Activated CD4-positive, alpha-beta T cell treated with anti-CD3 and anti-CD28 coated beads, Interleukin-2, amount 50 U/mL, for 4 hours (primary cell): ENCODE measurements at regions not wholly inside any gene's neighbourhood (a gene's known extent, or its start where the extent isn't known, plus 50 kb on each side); places are given as distances from the start of the nearest gene placed in this dataset.
"Not testable (repeated sequence)": the region's sequence is repeated elsewhere in the genome, so short reads cannot be mapped to it uniquely, and the experiment has no call there.

ENCODE experiments used
- DNase-seq, 2 experiments: peaks; one replicate each; pipeline ENCODE4 v3.0.0-alpha.2; 2020

DNA sequence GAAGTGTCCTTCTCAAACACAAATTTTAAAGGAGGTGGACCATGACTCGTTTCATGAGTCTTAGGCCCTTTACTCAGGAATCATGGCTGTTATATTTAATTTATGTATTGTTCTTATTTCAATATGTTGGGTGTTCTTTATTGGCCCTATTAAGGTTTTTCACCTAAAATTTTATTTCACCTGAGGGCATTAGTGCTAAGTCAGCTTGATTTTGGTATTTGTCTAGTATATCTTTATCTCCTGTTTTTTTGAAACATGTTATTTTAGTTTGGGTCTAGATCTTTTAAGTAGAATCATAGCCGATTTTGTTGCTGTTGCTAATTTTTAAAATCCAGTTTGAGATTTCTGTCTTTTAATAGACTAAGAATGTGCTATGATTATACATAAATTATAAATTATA lies 430.4 kb downstream of the RPS6KC1 start:
- DNase-seq: no peak

DNA sequence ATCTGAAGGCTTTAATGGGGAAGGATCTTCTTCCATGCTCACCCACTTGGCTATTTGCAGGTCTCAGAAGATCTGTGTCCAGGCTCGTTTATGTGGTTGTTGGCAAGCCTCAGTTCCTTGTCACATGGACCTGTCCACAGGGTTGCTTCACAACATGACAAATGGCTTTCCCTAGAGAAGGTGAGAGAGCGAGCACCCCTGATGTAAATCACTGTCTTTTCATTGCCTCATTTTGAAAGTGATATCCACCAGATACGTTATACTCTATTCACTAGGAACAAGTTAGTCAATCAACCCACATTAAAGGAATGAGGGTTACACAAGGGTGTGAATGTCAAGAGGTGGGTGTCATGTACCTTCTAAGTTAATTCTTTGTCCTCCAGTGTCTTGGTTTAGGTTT lies 433.3 kb downstream of the RPS6KC1 start:
- DNase-seq: no peak

DNA sequence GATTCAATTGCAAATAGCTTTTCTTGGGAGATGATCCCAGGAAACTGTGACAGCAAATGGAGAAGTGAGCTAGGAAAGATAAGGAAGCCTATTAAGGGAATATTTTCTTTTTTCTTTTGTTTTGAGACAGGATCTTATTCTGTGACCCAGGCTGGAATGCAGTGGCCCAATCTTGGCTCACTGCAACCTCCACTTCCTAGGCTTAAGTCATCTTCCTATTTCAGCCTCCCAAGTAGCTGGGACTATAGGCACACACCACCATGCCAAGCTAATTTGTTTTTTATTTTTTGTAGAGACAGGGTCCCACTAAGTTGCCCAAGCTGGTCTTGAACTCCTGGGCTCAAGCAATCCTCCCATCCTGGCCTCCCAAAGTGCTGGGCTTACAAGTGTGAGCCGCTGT lies 433.7 kb downstream of the RPS6KC1 start:
- DNase-seq: no peak

DNA sequence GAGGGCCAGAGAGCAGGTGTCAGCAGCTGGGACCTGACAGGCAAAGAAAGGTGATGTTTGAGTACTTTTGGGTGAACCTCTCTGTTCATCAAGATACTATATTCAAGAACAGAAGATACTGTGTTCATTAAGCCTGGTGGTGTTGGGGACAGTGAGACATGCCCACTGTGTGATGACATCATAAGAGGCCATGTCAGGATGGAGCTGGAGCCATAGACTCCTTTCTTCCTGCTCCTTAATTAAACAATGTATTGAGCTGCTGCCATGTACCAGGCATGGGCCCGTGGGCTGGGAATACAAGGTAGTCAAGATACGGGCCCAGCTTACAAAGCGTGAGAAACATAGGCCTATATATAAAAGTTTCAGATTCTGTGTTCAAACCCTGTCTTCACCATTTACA lies 435.4 kb downstream of the RPS6KC1 start:
- DNase-seq: no peak

DNA sequence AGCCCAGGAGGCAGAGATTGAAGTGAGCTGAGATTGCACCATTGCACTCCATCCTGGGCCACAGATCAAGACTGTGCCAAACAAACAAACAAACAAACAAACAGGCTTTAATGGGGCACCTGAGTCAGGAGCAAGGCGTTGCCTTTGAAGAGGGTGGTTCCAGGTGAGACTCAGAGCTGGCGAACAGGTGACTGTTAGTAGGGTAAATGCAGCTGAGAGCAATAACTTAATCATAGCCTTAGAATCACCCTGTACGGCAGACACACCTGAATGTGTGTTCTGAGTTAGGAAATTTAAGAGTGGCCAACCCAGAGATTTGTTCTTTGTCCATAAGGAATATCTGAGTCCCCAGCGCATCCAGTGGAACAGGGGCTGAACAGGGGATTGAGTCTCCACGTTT lies 440.4 kb downstream of the RPS6KC1 start:
- DNase-seq: no peak

DNA sequence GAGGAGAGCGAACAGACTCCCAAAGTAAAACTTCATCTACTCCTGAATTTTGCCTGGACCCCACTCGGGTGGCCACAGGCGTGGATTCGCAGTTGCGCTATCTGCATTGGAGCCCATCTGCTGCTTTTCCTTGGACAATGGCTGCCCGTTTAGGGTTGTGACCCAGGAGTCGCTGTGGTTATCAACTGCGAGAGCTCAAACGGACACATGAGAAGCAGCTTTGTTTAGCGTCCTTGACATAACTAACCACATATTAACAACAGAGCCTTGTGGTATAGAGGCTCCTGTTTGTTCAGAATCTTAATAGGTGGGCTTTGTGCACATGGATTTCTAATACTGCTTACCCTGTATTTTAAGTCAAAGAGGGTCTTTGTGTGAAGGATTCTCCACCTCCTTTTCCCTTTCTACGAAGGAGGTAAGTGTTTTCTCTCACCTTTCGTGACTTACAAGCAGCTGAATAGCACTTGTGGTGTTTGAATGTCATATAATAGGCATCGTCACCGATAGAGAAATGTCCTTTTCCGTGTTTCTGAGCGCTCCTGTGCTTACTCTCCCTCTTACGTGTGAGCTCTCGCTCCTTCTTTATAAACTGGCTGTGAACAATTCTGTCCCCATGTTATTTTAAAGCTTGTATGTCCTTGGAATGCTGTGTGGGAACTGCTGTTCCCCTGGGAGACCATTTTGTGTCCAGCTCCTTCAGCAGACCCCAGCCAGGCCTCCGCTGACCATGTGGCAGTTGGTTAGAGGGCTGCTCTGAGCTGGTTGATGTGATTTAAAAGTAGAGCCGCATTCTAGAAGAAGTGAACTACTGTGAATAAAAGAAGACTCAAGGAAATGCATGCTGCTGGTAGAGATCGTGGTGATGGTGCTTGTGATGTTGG lies 441.4 kb downstream of the RPS6KC1 start:
- no peak for DNase-seq

DNA sequence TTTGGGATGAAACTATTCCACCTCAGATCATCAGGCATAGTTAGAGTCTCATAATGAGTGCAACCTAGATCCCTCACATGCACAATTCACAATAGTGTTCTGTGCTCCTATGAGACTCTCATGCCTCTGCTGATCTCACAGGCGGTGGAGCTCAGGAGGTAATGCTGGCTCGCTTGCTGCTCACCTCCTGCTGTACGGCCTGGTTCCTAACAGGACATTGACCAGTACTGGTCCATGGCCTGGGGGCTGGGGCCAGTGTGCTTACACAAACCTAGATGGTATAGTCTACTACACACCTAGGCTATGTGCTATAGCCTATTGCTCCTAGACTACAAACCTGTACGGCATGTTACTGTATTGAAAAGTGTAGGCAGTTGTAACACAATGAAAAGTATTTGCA lies 448.4 kb downstream of the RPS6KC1 start:
- no peak for DNase-seq

DNA sequence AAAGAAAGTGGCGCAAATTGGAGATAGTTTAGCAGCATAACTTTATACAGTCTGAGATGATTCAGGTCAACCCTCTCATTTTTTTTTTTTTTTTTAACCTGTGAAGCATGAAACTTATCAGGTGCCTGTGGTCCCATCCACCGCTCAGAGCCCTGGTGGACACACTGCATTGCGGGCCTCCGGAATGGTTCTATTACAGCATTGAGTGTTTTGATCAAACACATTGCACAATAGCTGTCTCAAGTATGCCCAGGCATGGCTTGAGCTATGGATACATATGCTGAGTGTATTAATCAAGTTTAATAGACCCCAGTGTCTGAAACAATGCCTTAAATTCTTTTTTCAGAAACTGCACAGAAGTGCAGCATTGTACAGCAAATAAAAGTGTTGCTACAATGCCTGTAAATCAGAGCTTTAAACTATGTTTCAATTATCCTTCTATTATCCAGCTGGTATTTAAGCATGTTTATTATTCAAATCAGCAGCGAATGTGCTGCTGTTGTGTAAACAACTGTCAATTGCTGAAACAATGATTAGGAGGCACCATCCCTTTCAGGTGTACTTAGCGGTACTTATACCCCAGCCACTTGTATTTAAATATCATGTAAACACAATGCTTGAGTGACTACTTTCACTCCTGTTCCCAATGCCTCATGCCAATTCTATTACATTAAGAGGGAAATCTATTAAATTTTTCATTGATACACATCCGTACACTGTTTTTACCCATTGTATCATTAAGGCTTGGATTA lies 456.6 kb downstream of the RPS6KC1 start:
- DNase-seq: no peak

DNA sequence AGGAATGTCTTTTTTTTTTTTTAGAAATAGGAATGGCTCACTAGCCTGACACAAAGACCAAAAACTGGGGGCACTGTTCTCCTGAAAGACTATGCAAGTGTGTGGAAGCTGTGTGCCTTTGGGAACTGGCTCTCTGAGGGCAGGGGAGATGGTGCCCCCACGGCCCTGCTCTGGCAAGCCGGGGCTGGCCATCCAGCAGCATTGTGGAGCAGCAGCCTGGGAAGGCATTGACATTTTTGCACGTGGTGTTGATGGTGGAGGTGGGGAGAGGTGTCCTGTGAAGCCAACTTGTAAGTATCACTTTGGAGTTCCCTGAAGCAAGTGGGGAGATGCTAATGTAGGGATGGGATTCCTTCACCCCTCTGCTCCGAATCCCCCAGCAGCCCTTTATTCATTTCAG lies 460.1 kb downstream of the RPS6KC1 start:
- no peak for DNase-seq

DNA sequence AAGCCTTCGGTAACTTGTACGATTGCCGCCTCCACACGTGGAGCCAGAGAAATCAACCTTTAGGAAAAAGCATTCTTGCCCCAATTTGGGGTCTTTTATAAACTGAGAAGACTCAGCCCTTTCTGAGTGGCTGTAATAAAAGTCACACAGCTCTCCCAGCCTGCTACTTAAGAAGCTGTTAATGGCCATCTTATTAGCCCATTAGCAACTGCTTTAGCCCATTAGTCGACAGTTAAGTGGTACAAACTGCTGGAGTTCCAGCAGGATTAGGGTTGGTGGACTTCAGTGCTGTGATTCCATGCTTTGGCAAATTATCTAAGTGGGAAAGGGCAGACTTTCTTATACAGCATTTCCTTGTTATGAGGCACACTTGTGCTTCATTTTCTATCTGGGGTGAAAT lies 461.3 kb downstream of the RPS6KC1 start:
- no peak for DNase-seq

DNA sequence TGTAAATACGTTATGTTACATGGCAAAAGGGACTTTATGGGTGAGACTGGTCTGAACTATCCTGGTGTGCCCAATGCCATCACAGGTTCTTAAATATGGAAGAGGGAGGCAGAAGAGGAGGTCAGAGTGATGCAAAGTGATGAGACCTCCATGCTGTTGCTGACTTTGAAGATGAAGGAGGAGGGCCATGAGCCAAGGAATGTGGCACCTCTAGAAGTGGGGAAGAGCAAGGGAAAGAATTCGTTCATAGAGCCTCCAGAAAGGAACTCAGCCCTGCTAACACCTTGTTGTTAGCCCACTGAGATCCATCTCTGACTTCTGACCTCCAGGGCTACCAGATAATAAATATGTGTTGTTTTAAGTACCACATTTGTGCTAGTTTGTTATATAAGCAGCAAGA lies 462.0 kb downstream of the RPS6KC1 start:
- no peak for DNase-seq

DNA sequence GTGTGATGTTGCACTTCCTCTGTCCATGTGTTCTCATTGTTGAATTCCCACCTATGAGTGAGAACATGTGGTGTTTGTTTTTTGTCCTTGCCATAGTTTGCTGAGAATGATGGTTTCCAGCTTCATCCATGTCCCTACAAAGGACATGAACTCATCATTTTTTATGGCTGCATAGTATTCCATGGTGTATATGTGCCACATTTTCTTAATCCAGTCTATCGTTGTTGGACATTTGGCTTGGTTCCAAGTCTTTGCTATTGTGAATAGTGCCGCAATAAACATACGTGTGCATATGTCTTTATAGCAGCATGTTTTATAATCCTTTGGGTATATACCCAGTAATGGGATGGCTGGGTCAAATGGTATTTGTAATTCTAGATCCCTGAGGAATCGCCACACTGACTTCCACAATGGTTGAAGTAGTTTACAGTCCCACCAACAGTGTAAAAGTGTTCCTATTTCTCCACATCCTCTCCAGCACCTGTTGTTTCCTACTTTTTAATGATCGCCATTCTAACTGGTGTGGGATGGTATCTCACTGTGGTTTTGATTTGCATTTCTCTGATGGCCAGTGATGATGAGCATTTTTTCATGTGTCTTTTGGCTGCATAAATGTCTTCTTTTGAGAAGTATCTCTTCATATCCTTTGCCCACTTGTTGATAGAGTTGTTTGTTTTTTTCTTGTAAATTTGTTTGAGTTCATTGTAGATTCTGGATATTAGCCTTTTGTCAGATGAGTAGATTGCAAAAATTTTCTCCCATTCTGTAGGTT lies 463.6 kb downstream of the RPS6KC1 start:
- not testable (repeated sequence) for DNase-seq

DNA sequence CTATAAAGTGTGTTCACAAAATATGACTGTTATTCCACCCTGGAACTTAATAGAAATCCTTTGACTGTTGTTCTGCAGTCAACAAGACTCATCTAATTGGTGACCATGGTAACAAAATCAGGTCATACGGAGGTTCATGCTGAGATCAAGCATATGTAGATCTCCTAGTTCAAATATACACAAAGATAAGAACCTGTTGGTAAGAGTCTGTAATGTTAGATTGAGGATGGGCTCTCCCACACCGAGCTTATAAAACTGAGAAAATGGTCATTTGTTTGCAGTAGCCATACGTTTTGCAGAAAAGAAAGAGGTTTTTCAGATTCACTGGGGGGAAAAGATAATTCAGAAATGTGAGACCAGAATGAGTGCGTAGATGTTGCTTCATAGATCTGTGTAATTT lies 468.1 kb downstream of the RPS6KC1 start:
- no peak for DNase-seq

DNA sequence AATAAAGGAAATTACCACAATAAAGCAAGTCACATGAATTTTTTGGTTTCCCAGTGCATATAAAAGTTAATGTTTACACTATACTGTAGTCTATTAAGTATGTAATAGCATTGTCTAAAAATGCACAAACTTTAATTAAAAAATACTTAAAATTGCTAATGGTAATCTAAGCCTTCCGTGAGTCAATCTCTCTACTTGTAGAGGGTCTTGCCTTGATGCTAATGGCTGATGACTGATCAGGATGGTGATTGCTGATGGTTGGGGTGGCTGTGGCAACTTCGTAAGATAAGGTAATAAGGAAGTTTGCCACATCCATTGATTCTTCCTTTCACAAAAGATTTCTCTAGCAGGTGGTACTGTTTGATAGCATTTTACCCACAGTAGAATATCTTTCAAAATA lies 466.6 kb upstream of the PROX1 start:
- no peak for DNase-seq

DNA sequence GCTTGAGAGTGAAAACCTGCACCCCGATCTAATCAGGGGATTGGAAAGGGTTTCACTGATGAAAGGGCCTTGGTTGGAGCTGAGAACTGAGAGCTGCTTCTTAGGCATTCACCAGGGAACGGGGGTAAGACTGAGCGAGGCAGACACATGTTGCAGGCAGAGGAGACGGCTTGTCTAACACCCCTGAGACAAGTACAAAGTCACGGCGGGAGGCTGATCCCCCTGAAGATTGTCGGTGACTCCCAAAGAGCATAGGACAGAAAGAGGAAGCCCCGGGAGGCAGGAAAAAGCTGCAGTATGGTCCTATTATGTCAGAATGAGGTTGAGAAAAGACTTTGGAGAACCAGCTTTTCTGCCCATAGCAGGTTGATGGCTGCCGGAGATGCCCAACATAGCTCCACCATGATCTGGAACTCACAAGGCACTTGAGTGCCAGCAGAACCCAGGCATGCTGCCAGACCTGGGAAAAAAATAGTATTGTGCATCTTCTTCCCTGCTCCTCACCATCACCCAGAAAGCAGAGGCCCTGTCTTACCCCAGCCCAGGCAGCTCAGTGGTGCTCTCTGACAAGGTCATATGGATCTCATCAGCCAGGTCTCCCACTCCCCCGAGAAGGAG lies 463.9 kb upstream of the PROX1 start:
- DNase-seq: no peak

DNA sequence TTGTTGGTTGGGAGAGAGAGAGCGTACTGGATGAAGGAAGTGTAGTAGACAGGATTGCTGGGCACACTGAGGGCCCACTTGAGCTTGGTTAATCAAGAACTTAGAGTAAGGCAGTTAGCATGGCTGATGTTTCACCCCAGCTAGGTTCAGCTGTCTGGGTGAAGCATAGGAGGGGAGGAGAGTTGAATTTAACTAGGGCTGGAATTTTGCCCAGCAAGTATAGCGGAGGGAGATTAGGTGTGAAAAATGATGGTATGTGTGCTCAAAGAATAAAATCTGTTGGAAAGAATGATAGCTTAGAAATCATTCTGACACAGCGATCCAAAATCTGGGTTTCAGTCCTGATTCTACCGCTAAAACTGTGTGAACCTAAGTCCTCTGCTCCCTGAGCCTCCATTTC lies 461.5 kb upstream of the PROX1 start:
- DNase-seq: no peak

DNA sequence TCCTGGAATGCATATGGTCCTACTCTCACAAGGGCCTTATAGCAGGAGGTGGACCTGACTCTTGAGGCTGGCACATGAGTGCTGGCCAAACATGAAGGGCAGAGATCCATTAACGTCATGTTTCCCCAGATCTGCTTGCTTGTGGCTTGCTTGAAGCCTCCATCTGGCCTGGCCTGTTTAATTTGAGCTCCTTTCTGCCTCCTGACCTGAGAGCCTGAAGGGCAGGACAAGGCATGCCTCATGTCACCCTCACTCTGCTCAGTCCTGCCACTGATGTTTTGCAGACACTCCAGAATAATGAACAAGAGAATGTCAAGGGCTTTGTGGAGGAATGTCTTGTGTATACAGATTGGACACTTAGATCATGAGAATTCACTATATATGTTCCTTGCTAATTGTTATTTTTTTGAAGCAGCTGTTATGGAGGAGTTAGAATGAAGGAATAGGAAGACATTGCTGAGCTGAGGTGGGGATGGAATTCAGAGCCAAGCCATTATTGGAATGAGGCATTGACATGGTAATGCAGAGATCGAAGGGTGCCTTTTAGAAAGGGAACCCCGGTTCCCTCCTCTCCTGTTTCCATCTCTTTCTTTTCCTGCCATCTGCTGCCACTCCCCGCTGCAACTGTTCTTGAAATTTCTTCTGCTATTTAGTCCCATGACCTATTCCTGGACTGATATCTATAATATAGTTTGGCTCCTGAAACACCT lies 457.0 kb upstream of the PROX1 start:
- DNase-seq: no peak

DNA sequence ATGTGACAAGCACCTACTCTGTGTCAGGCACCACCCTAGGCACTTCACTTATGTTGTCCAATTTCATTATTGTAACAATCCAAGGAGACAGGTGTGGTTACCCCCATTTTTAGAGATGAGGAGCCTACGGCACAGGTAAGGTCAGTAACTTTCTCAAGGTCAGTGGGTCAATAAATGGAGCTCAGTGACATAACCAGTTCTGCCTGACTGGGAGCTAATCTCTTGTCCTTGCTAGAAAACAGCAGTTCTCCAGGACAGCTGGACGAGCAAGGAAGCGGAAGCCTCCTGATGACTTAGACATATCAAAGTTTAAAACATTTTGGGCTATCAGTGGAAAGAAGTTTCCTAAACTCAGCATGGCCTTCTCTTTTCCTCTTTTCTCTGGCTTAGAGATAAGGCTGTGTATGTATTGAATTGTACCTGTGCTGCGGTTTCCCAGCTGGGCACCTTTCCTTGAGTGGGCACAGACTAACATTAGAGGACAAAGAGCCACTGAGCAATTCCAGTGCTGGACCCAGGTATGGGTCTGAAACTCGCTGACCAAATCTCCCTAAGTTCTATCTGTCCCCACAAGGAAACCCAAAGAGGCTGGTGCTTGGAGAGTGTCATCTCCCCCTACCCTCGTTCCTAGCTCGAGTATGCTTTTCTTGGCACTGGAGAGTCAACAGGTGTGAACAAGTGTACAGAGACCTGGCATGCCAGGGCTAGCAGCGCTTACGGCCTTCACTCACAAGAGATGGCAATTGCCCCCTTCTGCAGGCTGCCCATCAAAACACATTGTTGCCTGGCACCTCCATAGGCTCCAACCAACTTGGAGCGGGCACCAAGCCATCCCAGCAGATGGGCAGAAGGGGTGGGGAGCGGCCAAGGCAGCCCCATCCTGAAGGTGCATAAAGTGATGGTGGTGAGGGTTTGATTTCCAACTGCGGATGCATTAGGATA lies 456.1 kb upstream of the PROX1 start:
- DNase-seq: no peak

DNA sequence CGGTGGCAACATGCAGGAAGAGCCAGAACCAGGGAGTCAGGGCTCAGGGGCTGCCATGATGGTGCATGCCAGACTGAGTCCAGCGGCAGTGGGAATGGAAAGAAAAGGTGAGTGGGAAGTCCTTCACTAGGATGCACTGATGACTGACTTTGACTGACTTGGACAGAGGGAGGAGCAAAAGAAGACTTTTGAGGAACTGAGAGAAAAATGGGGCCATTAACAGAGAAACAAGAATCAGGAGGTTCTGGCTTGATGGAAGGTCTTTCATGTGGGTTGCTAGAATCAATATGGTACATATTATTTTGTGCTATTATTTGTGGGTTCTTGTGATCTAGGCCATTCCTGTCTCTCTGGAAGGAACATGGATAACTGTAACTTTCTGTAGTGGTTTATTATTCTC lies 454.6 kb upstream of the PROX1 start:
- DNase-seq: no peak

DNA sequence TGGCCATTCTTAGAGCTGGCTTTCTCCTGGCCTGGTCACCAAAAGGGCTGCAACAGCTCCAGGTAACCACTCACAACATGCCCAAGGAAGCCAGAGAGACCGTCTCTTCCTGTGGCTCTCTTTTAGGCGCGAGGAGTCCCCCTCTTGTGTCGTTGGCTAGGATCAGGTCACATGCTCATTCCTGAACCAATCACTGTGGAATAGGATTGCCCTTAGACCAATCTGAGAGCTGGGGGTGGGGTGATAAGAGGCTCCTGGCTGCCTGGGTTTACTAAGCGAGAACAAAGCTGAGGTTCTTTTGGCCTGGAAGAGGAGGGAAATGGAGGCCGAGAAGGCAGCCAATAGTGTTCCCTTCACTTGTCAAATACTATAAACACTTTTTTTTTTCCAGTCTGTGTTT lies 452.1 kb upstream of the PROX1 start:
- no peak for DNase-seq

DNA sequence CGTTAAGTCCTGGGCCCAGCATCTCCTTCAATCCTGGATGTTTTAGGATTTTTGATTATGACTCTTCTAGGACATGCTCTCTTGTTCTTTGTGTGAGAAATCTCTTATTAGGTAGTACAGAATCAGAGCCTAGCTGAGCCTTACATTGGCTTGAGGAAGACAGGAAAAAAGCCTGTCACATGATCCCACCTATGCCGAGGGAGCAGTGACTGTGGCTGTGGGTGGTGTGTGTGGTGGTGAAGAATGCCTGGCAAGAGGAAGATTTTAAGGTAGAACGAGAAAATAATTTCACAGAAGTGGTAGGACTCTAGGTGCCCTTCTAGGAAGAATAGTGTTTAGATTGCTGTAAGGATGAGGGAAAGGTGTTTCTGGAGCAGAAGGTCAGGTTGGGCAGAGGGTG lies 449.5 kb upstream of the PROX1 start:
- DNase-seq: no peak
